ENCODE measurements at regions not wholly inside any gene's neighbourhood (a gene's known extent, or its start where the extent isn't known, plus 50 kb on each side); places are given as distances from the start of the nearest gene placed in this dataset.

DNA sequence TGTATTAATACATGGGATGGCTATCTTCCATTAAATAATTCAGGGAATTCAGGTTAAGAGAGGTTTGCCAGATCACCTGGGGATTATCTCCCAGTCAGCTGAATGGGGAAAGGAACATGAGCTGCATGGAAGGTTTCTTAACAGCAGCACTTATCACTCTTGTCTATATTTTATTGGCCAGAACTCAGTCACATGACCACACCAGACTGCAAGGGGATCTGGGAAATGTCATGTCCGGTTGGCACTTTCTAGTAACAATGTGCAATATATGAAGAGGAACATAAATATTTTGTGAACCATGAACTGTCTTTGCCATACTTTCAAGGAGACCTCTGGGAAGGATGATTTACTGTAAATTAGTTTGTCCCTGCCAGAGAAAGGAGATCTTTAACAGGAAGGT lies 599.1 kb downstream of the SLC4A3 start:
- DNase-seq (ENCODE audit: extremely low spot score), result no peak
- no peak for TF ChIP-seq L3MBTL2 (conservative IDR thresholded peaks at IDR 0.05)
- TF ChIP-seq ELF4 (IDR thresholded peaks at IDR 0.05), result no peak
- TF ChIP-seq SP1 (IDR thresholded peaks at IDR 0.05), result no peak
- TF ChIP-seq FOXA1 (IDR thresholded peaks at IDR 0.05), result no peak
- no peak for TF ChIP-seq LEF1 (IDR thresholded peaks at IDR 0.05; ENCODE audit: borderline replicate concordance)
- CTCF ChIA-PET, result no interaction called here
- POLR2A ChIA-PET, result no interaction called here

DNA sequence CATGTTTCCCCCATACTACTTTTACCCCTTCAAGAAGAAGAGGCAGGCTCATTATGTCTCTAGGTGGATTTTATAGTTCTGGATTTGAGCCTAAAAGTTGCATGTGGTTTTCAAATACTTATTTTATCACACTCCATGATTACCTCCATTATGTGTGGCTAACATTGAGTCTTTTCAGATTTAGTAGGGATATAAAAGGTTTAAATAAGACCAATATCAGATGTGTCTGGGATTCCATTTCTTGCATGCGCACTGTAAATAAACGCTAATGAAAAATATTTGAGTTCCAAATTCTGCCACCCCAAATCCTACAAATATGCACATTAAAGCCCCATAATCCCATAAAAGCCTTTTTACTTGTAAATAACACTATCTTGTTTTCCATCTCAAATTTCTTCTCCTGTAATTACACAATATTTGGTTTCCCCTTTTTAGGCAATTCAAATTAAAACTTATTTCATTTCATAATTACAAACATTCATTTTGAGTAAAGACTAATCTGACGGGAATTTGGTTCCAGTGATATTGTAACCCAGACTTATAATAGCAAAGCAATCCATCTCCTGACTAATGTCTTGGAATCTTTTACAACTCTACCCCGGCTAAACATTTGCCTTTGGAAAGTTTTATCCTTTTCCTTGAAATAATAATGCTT lies 600.0 kb downstream of the SLC4A3 start:
- DNase-seq (ENCODE audit: extremely low spot score), result no peak
- ChIA-PET CTCF (no interaction called here), POLR2A (no interaction called here)
- no peak for TF ChIP-seq ELF4 (IDR thresholded peaks at IDR 0.05)
- no peak for TF ChIP-seq CTBP1 (IDR thresholded peaks at IDR 0.05; ENCODE audit: borderline replicate concordance)
- no peak for TF ChIP-seq ZNF384 (IDR thresholded peaks at IDR 0.05)
- TF ChIP-seq SP1 (IDR thresholded peaks at IDR 0.05), result no peak
- no peak for TF ChIP-seq BHLHE40 (IDR thresholded peaks at IDR 0.05; ENCODE audit: borderline replicate concordance)
- TF ChIP-seq FOXK2 (IDR thresholded peaks at IDR 0.05), result no peak
- no peak for TF ChIP-seq LEF1 (IDR thresholded peaks at IDR 0.05; ENCODE audit: borderline replicate concordance)
- no peak for TF ChIP-seq NFRKB (IDR thresholded peaks at IDR 0.05)

- peak; percentile 6 for DNase-seq (ENCODE audit: extremely low spot score)
- POLR2A ChIA-PET, result no interaction called here
- CTCF ChIA-PET, result no interaction called here
- no peak for TF ChIP-seq FOXM1 (IDR thresholded peaks at IDR 0.05; ENCODE audit: borderline replicate concordance)
Measured at GRCh38 chr2:220228310-220229006, 601.0 kb downstream of the SLC4A3 start.

DNA sequence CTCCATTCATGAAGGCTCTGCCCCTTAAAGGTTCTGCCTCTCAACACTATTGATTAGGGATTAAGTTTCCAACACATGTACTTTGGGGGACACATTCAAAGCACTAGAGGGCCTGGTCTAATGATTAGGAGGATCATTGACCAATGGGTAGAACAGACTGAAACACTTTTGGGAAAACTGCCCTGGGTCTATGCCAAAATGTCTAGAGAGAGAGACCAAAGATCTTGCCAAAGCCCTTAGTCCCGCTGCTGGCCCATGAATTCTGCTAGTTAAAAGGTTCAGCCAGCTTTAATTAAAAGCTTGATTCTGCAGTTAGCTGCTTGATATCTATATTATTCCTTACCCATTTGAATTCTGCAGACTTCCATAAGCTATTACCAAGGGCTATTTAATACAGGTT lies 613.2 kb downstream of the SLC4A3 start:
- no peak for TF ChIP-seq TARDBP (IDR thresholded peaks at IDR 0.05)
- TF ChIP-seq FOXK2 (IDR thresholded peaks at IDR 0.05), result no peak
- no peak for TF ChIP-seq FOXM1 (IDR thresholded peaks at IDR 0.05; ENCODE audit: borderline replicate concordance)
- no peak for TF ChIP-seq SP1 (IDR thresholded peaks at IDR 0.05)
- TF ChIP-seq LEF1 (IDR thresholded peaks at IDR 0.05; ENCODE audit: borderline replicate concordance), result no peak
- TF ChIP-seq, protein P1, sequence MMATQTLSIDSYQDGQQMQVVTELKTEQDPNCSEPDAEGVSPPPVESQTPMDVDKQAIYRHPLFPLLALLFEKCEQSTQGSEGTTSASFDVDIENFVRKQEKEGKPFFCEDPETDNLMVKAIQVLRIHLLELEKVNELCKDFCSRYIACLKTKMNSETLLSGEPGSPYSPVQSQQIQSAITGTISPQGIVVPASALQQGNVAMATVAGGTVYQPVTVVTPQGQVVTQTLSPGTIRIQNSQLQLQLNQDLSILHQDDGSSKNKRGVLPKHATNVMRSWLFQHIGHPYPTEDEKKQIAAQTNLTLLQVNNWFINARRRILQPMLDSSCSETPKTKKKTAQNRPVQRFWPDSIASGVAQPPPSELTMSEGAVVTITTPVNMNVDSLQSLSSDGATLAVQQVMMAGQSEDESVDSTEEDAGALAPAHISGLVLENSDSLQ (IDR thresholded peaks at IDR 0.05), result no peak
- TF ChIP-seq HDGF (IDR thresholded peaks at IDR 0.05; ENCODE audit: borderline replicate concordance), result no peak
- TF ChIP-seq BHLHE40 (IDR thresholded peaks at IDR 0.05; ENCODE audit: borderline replicate concordance), result no peak
- no peak for TF ChIP-seq NFRKB (IDR thresholded peaks at IDR 0.05)
- no peak for TF ChIP-seq ELF4 (IDR thresholded peaks at IDR 0.05)
- TF ChIP-seq SUZ12 (IDR thresholded peaks at IDR 0.05), result no peak
- no peak for TF ChIP-seq ARNT (IDR thresholded peaks at IDR 0.05)
- no peak for TF ChIP-seq ZNF384 (IDR thresholded peaks at IDR 0.05)
- TF ChIP-seq L3MBTL2 (conservative IDR thresholded peaks at IDR 0.05), result no peak
- TF ChIP-seq CTBP1 (IDR thresholded peaks at IDR 0.05; ENCODE audit: borderline replicate concordance), result no peak
- no peak for TF ChIP-seq FOXA1 (IDR thresholded peaks at IDR 0.05)
- POLR2A ChIA-PET, result no interaction called here
- CTCF ChIA-PET, result no interaction called here
- DNase-seq (ENCODE audit: extremely low spot score), result no peak

DNA sequence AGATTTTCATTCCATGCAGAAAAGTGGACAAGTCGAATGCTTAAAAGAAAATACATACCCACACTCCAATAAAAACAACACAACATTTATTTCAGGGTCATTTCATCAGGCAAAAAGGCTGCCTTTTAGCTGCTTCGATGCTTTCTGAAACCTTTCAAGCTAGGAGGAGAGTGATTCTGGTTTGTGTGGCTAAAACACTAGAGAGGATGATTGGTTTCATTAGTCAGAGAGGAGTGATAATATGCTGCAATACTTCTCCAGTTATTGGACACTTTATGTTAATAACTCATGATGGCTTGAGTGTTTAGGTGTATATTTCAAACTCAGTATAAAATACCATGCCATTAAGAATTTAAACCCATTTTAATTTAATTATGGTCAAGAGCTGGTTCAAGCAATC lies 614.0 kb downstream of the SLC4A3 start:
- ChIA-PET POLR2A (no interaction called here), CTCF (no interaction called here)
- no peak for TF ChIP-seq HDGF (IDR thresholded peaks at IDR 0.05; ENCODE audit: borderline replicate concordance)
- TF ChIP-seq NFRKB (IDR thresholded peaks at IDR 0.05), result no peak
- TF ChIP-seq, protein P1 (IDR thresholded peaks at IDR 0.05), result no peak
- TF ChIP-seq FOXM1 (IDR thresholded peaks at IDR 0.05; ENCODE audit: borderline replicate concordance), result no peak
- no peak for TF ChIP-seq SUZ12 (IDR thresholded peaks at IDR 0.05)
- no peak for DNase-seq (ENCODE audit: extremely low spot score)

GRCh38 chr2:220243571-220243970 lies 616.1 kb downstream of the SLC4A3 start:
- POLR2A ChIA-PET, result no interaction called here
- TF ChIP-seq HDGF (IDR thresholded peaks at IDR 0.05; ENCODE audit: borderline replicate concordance), result no peak
- TF ChIP-seq ELF4 (IDR thresholded peaks at IDR 0.05), result no peak
- no peak for TF ChIP-seq FOXK2 (IDR thresholded peaks at IDR 0.05)
- no peak for TF ChIP-seq SP1 (IDR thresholded peaks at IDR 0.05)
- no peak for TF ChIP-seq SUZ12 (IDR thresholded peaks at IDR 0.05)
- TF ChIP-seq ARNT (IDR thresholded peaks at IDR 0.05), result no peak
- no peak for TF ChIP-seq TARDBP (IDR thresholded peaks at IDR 0.05)
- TF ChIP-seq NFRKB (IDR thresholded peaks at IDR 0.05), result no peak
- no peak for TF ChIP-seq CTBP1 (IDR thresholded peaks at IDR 0.05; ENCODE audit: borderline replicate concordance)
- TF ChIP-seq, protein P1 (IDR thresholded peaks at IDR 0.05), result no peak
- TF ChIP-seq LEF1 (IDR thresholded peaks at IDR 0.05; ENCODE audit: borderline replicate concordance), result no peak
- TF ChIP-seq FOXM1 (IDR thresholded peaks at IDR 0.05; ENCODE audit: borderline replicate concordance), result no peak
- CTCF ChIA-PET, result no interaction called here
- DNase-seq (ENCODE audit: extremely low spot score), result no peak

- DNase-seq (ENCODE audit: extremely low spot score), result no peak
- ChIA-PET CTCF (no interaction called here), POLR2A (no interaction called here)
- TF ChIP-seq CTBP1 (IDR thresholded peaks at IDR 0.05; ENCODE audit: borderline replicate concordance) (no peak), SP1 (IDR thresholded peaks at IDR 0.05) (no peak), NFRKB (IDR thresholded peaks at IDR 0.05) (no peak), TARDBP (IDR thresholded peaks at IDR 0.05) (no peak), BHLHE40 (IDR thresholded peaks at IDR 0.05; ENCODE audit: borderline replicate concordance) (no peak), ARNT (IDR thresholded peaks at IDR 0.05) (no peak), FOXA1 (IDR thresholded peaks at IDR 0.05) (no peak), FOXK2 (IDR thresholded peaks at IDR 0.05) (no peak), LEF1 (IDR thresholded peaks at IDR 0.05; ENCODE audit: borderline replicate concordance) (no peak), SUZ12 (IDR thresholded peaks at IDR 0.05) (no peak), HDGF (IDR thresholded peaks at IDR 0.05; ENCODE audit: borderline replicate concordance) (no peak), ELF4 (IDR thresholded peaks at IDR 0.05) (no peak), ZNF384 (IDR thresholded peaks at IDR 0.05) (no peak), L3MBTL2 (conservative IDR thresholded peaks at IDR 0.05) (no peak), FOXM1 (IDR thresholded peaks at IDR 0.05; ENCODE audit: borderline replicate concordance) (no peak)
- TF ChIP-seq, protein P1 (IDR thresholded peaks at IDR 0.05), result no peak
Measured at GRCh38 chr2:220246386-220246785, 619.0 kb downstream of the SLC4A3 start.

Measured in HEK293T (cell line).